Activated T-helper 2 cell treated with anti-CD3 and anti-CD28 coated beads, Interferon-gamma antibody, Interleukin-2, Interleukin-4, amounts not matched to agents 10 μg/mL and 5 μg/mL and 100 μg/mL, durations not matched to agents 14 hours and 24 hours and 36 hours (primary cell): ENCODE measurements at regions not wholly inside any gene's neighbourhood (a gene's known extent, or its start where the extent isn't known, plus 50 kb on each side); places are given as distances from the start of the nearest gene placed in this dataset.
"Not testable (repeated sequence)": the region's sequence is repeated elsewhere in the genome, so short reads cannot be mapped to it uniquely, and the experiment has no call there.

Experiments used
- DNase-seq: peaks from one replicate; pipeline ENCODE4 v3.0.0; 2021; ENCODE audit warnings: low spot score
- H3K27ac Mint-ChIP-seq: one replicate; pipeline ENCODE4 v1.8.0; 2021; ENCODE audit warnings: mixed read lengths
- H3K27me3 Mint-ChIP-seq: one replicate; pipeline ENCODE4 v1.8.0; 2021; ENCODE audit warnings: low read depth, mixed read lengths
- H3K36me3 Mint-ChIP-seq: one replicate; pipeline ENCODE4 v1.8.0; 2021; ENCODE audit warnings: low read depth, mixed read lengths
- H3K4me1 Mint-ChIP-seq: one replicate; pipeline ENCODE4 v1.8.0; 2021; ENCODE audit warnings: low read depth, mixed read lengths
- H3K4me3 Mint-ChIP-seq: one replicate; pipeline ENCODE4 v1.8.0; 2021; ENCODE audit warnings: low read depth, mild to moderate bottlenecking, moderate library complexity, mixed read lengths
- H3K9me3 Mint-ChIP-seq: one replicate; pipeline ENCODE4 v1.8.0; 2021; ENCODE audit warnings: mixed read lengths
- intact Hi-C: fragments of 100-400 bp; cut with micrococcal nuclease; formaldehyde crosslinking; loops from one replicate; pipeline ENCODE4 v1.15.1; 2023

- H3K4me3 Mint-ChIP-seq, H3K9me3 Mint-ChIP-seq, H3K4me1 Mint-ChIP-seq, H3K36me3 Mint-ChIP-seq, intact Hi-C loops, H3K27me3 Mint-ChIP-seq, DNase-seq, H3K27ac Mint-ChIP-seq: not testable (repeated sequence)
Observed at GRCh38 chr9:42550789-42551357, 367.4 kb downstream of the SPATA31A6 start.

- H3K27me3 Mint-ChIP-seq, H3K36me3 Mint-ChIP-seq, intact Hi-C loops, H3K9me3 Mint-ChIP-seq, H3K4me1 Mint-ChIP-seq: not testable (repeated sequence)
- DNase-seq = peak; percentile 19
- peak overlapping the region; percentile 60 for H3K27ac Mint-ChIP-seq
- peak overlapping the region; percentile 75 for H3K4me3 Mint-ChIP-seq
Observed at GRCh38 chr9:42568530-42568929, 385.1 kb downstream of the SPATA31A6 start.

GRCh38 chr9:42568942-42569556 lies 385.6 kb downstream of the SPATA31A6 start:
- H3K36me3 Mint-ChIP-seq, H3K4me1 Mint-ChIP-seq, H3K27me3 Mint-ChIP-seq, intact Hi-C loops, DNase-seq, H3K9me3 Mint-ChIP-seq, H3K27ac Mint-ChIP-seq: not testable (repeated sequence)
- H3K4me3 Mint-ChIP-seq = peak overlapping the region; percentile 75

- H3K27me3 Mint-ChIP-seq, H3K4me1 Mint-ChIP-seq, H3K9me3 Mint-ChIP-seq, H3K27ac Mint-ChIP-seq, intact Hi-C loops, H3K4me3 Mint-ChIP-seq, H3K36me3 Mint-ChIP-seq, DNase-seq: not testable (repeated sequence)
Observed at GRCh38 chr9:42577851-42578250, 394.4 kb downstream of the SPATA31A6 start.
